SK-N-SH treated with all-trans-retinoic acid at 6 μM for 48 hours (cell line): ENCODE measurements at regions not wholly inside any gene's neighbourhood (a gene's known extent, or its start where the extent isn't known, plus 50 kb on each side); places are given as distances from the start of the nearest gene placed in this dataset.

Source experiments
- ARNTL ChIP-seq: fragments of 450-650 bp; formaldehyde crosslinking; IDR thresholded peaks from 2 replicates; pipeline ENCODE4 v1.5.0; 2020; ENCODE audit warnings: low read depth, mild to moderate bottlenecking, moderate library complexity, borderline replicate concordance
- RARB ChIP-seq: fragments of 250-450 bp; sonication (Bioruptor Pico); IDR thresholded peaks from 2 replicates; pipeline ENCODE4 v1.8.0; 2021; ENCODE audit warnings: mild to moderate bottlenecking, moderate library complexity
- TOX ChIP-seq: fragments of 250-450 bp; sonication (Bioruptor Pico); IDR thresholded peaks from 2 replicates; pipeline ENCODE4 v1.8.0; 2021; ENCODE audit warnings: mild to moderate bottlenecking, moderate library complexity, borderline replicate concordance
- ZFP3 ChIP-seq: fragments of 250-450 bp; sonication (Bioruptor Pico); IDR thresholded peaks from 2 replicates; pipeline ENCODE4 v1.5.0; 2020; ENCODE audit warnings: mild to moderate bottlenecking, moderate library complexity
- ZFP30 ChIP-seq: fragments of 450-650 bp; formaldehyde crosslinking; IDR thresholded peaks from 2 replicates; pipeline ENCODE4 v1.5.0; 2022; ENCODE audit warnings: mild to moderate bottlenecking, moderate library complexity
- ZNF70 ChIP-seq: fragments of 450-650 bp; formaldehyde crosslinking; IDR thresholded peaks from 2 replicates; pipeline ENCODE4 v1.5.0; 2020; ENCODE audit warnings: mild to moderate bottlenecking, moderate library complexity
- ZNF8 ChIP-seq: fragments of 450-650 bp; formaldehyde crosslinking; IDR thresholded peaks from 2 replicates; pipeline ENCODE4 v1.5.0; 2020; ENCODE audit warnings: mild to moderate bottlenecking, moderate library complexity
- TF ChIP-seq, protein P1 (sequence below): fragments of 250-450 bp; sonication (Bioruptor Pico); IDR thresholded peaks from 2 replicates; pipeline ENCODE4 v1.8.0; 2020; ENCODE audit warnings: mild to moderate bottlenecking, moderate library complexity, borderline replicate concordance
- TF ChIP-seq, protein P2 (sequence below): fragments of 250-450 bp; sonication (Bioruptor Pico); IDR thresholded peaks from 2 replicates; pipeline ENCODE4 v1.8.0; 2021; ENCODE audit warnings: low read depth, mild to moderate bottlenecking, moderate library complexity, borderline replicate concordance
- TF ChIP-seq, protein P3 (sequence below): fragments of 250-450 bp; sonication (Bioruptor Pico); IDR thresholded peaks from 2 replicates; pipeline ENCODE4 v1.5.1; 2021; ENCODE audit warnings: mild to moderate bottlenecking, moderate library complexity

DNA sequence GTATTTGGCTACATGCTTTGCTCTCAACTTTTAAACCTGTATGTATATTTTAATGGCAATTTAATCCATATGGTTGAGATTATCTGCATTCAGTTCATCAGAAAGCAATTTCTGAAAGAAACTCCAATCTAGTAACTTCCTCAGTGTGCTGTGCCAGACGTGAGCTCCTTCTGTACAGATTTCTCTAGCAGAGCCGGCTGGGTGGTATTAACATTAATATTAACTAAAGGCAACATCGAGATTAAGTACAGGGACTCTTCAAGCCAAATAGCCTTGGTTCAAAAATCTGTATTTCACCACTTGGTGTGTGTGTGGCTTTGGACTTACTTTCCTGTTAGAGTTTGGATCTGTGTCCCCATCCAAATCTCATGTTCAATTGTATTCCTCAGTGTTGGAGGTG lies 55.5 kb upstream of the NUDT7 start:
- TF ChIP-seq TOX (CRISPR knock-in tag) (no peak), ZFP30 (no peak), RARB (CRISPR knock-in tag) (no peak), ZFP3 (CRISPR knock-in tag) (no peak), ZNF8 (CRISPR knock-in tag) (no peak), ZNF70 (CRISPR knock-in tag) (no peak), ARNTL (CRISPR knock-in tag) (no peak)
- TF ChIP-seq, protein P1, sequence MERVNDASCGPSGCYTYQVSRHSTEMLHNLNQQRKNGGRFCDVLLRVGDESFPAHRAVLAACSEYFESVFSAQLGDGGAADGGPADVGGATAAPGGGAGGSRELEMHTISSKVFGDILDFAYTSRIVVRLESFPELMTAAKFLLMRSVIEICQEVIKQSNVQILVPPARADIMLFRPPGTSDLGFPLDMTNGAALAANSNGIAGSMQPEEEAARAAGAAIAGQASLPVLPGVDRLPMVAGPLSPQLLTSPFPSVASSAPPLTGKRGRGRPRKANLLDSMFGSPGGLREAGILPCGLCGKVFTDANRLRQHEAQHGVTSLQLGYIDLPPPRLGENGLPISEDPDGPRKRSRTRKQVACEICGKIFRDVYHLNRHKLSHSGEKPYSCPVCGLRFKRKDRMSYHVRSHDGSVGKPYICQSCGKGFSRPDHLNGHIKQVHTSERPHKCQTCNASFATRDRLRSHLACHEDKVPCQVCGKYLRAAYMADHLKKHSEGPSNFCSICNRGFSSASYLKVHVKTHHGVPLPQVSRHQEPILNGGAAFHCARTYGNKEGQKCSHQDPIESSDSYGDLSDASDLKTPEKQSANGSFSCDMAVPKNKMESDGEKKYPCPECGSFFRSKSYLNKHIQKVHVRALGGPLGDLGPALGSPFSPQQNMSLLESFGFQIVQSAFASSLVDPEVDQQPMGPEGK (CRISPR knock-in tag), result no peak
- TF ChIP-seq, protein P2, sequence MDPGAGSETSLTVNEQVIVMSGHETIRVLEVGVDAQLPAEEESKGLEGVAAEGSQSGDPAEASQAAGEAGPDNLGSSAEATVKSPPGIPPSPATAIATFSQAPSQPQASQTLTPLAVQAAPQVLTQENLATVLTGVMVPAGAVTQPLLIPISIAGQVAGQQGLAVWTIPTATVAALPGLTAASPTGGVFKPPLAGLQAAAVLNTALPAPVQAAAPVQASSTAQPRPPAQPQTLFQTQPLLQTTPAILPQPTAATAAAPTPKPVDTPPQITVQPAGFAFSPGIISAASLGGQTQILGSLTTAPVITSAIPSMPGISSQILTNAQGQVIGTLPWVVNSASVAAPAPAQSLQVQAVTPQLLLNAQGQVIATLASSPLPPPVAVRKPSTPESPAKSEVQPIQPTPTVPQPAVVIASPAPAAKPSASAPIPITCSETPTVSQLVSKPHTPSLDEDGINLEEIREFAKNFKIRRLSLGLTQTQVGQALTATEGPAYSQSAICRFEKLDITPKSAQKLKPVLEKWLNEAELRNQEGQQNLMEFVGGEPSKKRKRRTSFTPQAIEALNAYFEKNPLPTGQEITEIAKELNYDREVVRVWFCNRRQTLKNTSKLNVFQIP, result no peak
- TF ChIP-seq, protein P3, sequence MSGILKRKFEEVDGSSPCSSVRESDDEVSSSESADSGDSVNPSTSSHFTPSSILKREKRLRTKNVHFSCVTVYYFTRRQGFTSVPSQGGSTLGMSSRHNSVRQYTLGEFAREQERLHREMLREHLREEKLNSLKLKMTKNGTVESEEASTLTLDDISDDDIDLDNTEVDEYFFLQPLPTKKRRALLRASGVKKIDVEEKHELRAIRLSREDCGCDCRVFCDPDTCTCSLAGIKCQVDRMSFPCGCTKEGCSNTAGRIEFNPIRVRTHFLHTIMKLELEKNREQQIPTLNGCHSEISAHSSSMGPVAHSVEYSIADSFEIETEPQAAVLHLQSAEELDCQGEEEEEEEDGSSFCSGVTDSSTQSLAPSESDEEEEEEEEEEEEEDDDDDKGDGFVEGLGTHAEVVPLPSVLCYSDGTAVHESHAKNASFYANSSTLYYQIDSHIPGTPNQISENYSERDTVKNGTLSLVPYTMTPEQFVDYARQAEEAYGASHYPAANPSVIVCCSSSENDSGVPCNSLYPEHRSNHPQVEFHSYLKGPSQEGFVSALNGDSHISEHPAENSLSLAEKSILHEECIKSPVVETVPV (CRISPR knock-in tag), result no peak
